ENCODE measurements at regions not wholly inside any gene's neighbourhood (a gene's known extent, or its start where the extent isn't known, plus 50 kb on each side); places are given as distances from the start of the nearest gene placed in this dataset.
"Not testable (repeated sequence)": the region's sequence is repeated elsewhere in the genome, so short reads cannot be mapped to it uniquely, and the experiment has no call there.

GRCh38 chrX:63233013-63233412 is 118.1 kb downstream of the SPIN4 start:
- not testable (repeated sequence) for BruUV-seq (replicated peaks)

GRCh38 chrX:63218202-63218601 is 132.9 kb downstream of the SPIN4 start:
- H4K20me1 ChIP-seq (ENCODE audit: insufficient read depth, low read length); H3K4me2 ChIP-seq (ENCODE audit: low read depth, low read length); H2BK120ac ChIP-seq (ENCODE audit: low read depth, low read length); H2AFZ ChIP-seq (replicated peaks; ENCODE audit: low read length, poor library complexity); H2BK15ac ChIP-seq (ENCODE audit: low read depth, low read length); H3K27me3 ChIP-seq (ENCODE audit: control insufficient read depth, insufficient read depth, low read length); H4K8ac ChIP-seq (ENCODE audit: low read depth in 2 of 2, low read length in 2 of 2); H3K27ac ChIP-seq (ENCODE audit: insufficient read depth, low read length); DNase-seq; H3K9me1 ChIP-seq (ENCODE audit: insufficient read depth, low read length); H3K9me3 ChIP-seq (ENCODE audit: control insufficient read depth, insufficient read depth, low read length); in situ Hi-C loops (cut with MboI; ENCODE audit: low sequenced_read_pairs); H3K9ac ChIP-seq (ENCODE audit: low read depth, low read length); H3K18ac ChIP-seq (ENCODE audit: low read depth, low read length); H3K4me1 ChIP-seq (ENCODE audit: control insufficient read depth, insufficient read depth, low read length); H3K79me1 ChIP-seq (ENCODE audit: low read depth in 1 of 2, low read length in 2 of 2); CTCF ChIA-PET; H3K4me3 ChIP-seq (ENCODE audit: insufficient read depth, low read depth, low read length); POLR2A ChIA-PET (ENCODE audit: unreplicated experiment); ATAC-seq (ENCODE audit: low read depth); H3K23ac ChIP-seq (ENCODE audit: low read depth, low read length); H4K91ac ChIP-seq (ENCODE audit: insufficient read depth, low read depth, low read length); H2AK5ac ChIP-seq (ENCODE audit: low read depth, low read length); H3K56ac ChIP-seq (ENCODE audit: extremely low read depth, insufficient read depth, low read length); H2BK5ac ChIP-seq (ENCODE audit: low read depth, low read length, poor library complexity, severe bottlenecking); BruUV-seq (replicated peaks); H3K4ac ChIP-seq (ENCODE audit: low read depth, low read length); dilution Hi-C loops (cut with HindIII; ENCODE audit: low sequenced_read_pairs, unreplicated experiment); H3K36me3 ChIP-seq (ENCODE audit: control insufficient read depth, insufficient read depth, low read length); H3K14ac ChIP-seq (replicated peaks; ENCODE audit: low read depth, low read length); intact Hi-C loops (cut with micrococcal nuclease); H4K5ac ChIP-seq (ENCODE audit: low read depth, low read length); H2AK9ac ChIP-seq (replicated peaks; ENCODE audit: low read depth, low read length, poor library complexity); H2BK20ac ChIP-seq (ENCODE audit: low read depth, low read length): not testable (repeated sequence)
- no CpG with 5 or more reads among the region's 1 CpG for WGBS, 2 experiments (ENCODE audit: extremely low coverage in 2 of 2, insufficient read length in 1 of 2)

More at GRCh38 chrX:63233013-63233412, 118.1 kb downstream of the SPIN4 start:
- ATAC-seq (ENCODE audit: low read depth); H2AK5ac ChIP-seq (ENCODE audit: low read depth, low read length); H2AFZ ChIP-seq (replicated peaks; ENCODE audit: low read length, poor library complexity); H3K4me3 ChIP-seq (ENCODE audit: insufficient read depth, low read depth, low read length); H3K14ac ChIP-seq (replicated peaks; ENCODE audit: low read depth, low read length); H2BK20ac ChIP-seq (ENCODE audit: low read depth, low read length); H3K27ac ChIP-seq (ENCODE audit: insufficient read depth, low read length); H3K36me3 ChIP-seq (ENCODE audit: control insufficient read depth, insufficient read depth, low read length); H3K27me3 ChIP-seq (ENCODE audit: control insufficient read depth, insufficient read depth, low read length); H2BK15ac ChIP-seq (ENCODE audit: low read depth, low read length); H3K56ac ChIP-seq (ENCODE audit: extremely low read depth, insufficient read depth, low read length); H4K20me1 ChIP-seq (ENCODE audit: insufficient read depth, low read length); intact Hi-C loops (cut with micrococcal nuclease); H3K4me2 ChIP-seq (ENCODE audit: low read depth, low read length); H3K9me3 ChIP-seq (ENCODE audit: control insufficient read depth, insufficient read depth, low read length); DNase-seq; H2BK120ac ChIP-seq (ENCODE audit: low read depth, low read length); H3K23ac ChIP-seq (ENCODE audit: low read depth, low read length); H3K9me1 ChIP-seq (ENCODE audit: insufficient read depth, low read length); H2AK9ac ChIP-seq (replicated peaks; ENCODE audit: low read depth, low read length, poor library complexity); H3K4ac ChIP-seq (ENCODE audit: low read depth, low read length); H2BK5ac ChIP-seq (ENCODE audit: low read depth, low read length, poor library complexity, severe bottlenecking); in situ Hi-C loops (cut with MboI; ENCODE audit: low sequenced_read_pairs); H4K5ac ChIP-seq (ENCODE audit: low read depth, low read length); H3K79me1 ChIP-seq (ENCODE audit: low read depth in 1 of 2, low read length in 2 of 2); H3K4me1 ChIP-seq (ENCODE audit: control insufficient read depth, insufficient read depth, low read length); H4K91ac ChIP-seq (ENCODE audit: insufficient read depth, low read depth, low read length); H3K9ac ChIP-seq (ENCODE audit: low read depth, low read length); dilution Hi-C loops (cut with HindIII; ENCODE audit: low sequenced_read_pairs, unreplicated experiment); CTCF ChIA-PET; H4K8ac ChIP-seq (ENCODE audit: low read depth in 2 of 2, low read length in 2 of 2); H3K18ac ChIP-seq (ENCODE audit: low read depth, low read length); POLR2A ChIA-PET (ENCODE audit: unreplicated experiment): not testable (repeated sequence)
- no CpG with 5 or more reads among the region's 10 CpGs for WGBS, 2 experiments (ENCODE audit: extremely low coverage in 2 of 2, insufficient read length in 1 of 2)
